Kidney (tissue), 13 donors: ENCODE measurements at regions not wholly inside any gene's neighbourhood (a gene's known extent, or its start where the extent isn't known, plus 50 kb on each side); places are given as distances from the start of the nearest gene placed in this dataset.

ENCODE experiments used
- DNase-seq, 5 donors: peaks; one replicate each; pipeline ENCODE4 v3.0.0-alpha.2; 2013 to 2020
- FAIRE-seq: peaks from 2 replicates; lab custom pipeline; 2012; peaks lifted over from hg19 to GRCh38; lab: Jason Lieb, UNC
- H3K27ac ChIP-seq, 2 donors: one replicate each; pipeline ENCODE4 v1.7.0; 2013; ENCODE audit warnings: low read depth in 2 of 2, low read length in 2 of 2, inconsistent platforms in 1 of 2
- H3K27me3 ChIP-seq: one replicate; pipeline ENCODE4 v1.7.1; 2013; ENCODE audit warnings: low read length, inconsistent platforms; ENCODE audit not compliant: control insufficient read depth, insufficient read depth
- H3K36me3 ChIP-seq, 3 donors: one replicate each; pipeline versions ENCODE4 v1.7.0 to v1.7.1; 2013; ENCODE audit warnings: low read length in 3 of 3, control low read depth in 1 of 3, inconsistent platforms in 1 of 3; ENCODE audit not compliant: insufficient read depth in 3 of 3, control insufficient read depth in 2 of 3
- H3K4me1 ChIP-seq, 3 donors: one replicate each; pipeline versions ENCODE4 v1.7.0 to v1.7.1; 2013; ENCODE audit warnings: low read length in 3 of 3, inconsistent platforms in 1 of 3, low read depth in 1 of 3; ENCODE audit not compliant: control insufficient read depth in 2 of 3, insufficient read depth in 2 of 3
- H3K4me3 ChIP-seq, 3 donors: one replicate each; pipeline versions ENCODE4 v1.7.0 to v1.8.1; 2013; ENCODE audit warnings: low read length in 3 of 3, control low read depth in 1 of 3, inconsistent platforms in 1 of 3
- H3K9ac ChIP-seq, 3 donors: one replicate each; pipeline versions ENCODE4 v1.7.0 to v1.7.1; 2013; ENCODE audit warnings: low read length in 3 of 3, control low read depth in 1 of 3, inconsistent platforms in 1 of 3
- H3K9me3 ChIP-seq, 3 donors: one replicate each; pipeline versions ENCODE4 v1.7.0 to v1.7.1; 2013; ENCODE audit warnings: low read length in 3 of 3, control low read depth in 1 of 3, inconsistent platforms in 1 of 3; ENCODE audit not compliant: control insufficient read depth in 2 of 3, insufficient read depth in 1 of 3
- intact Hi-C: fragments of 100-400 bp; cut with DNase I; formaldehyde crosslinking; loops from one replicate; pipeline ENCODE4 v1.11.1; 2022
- TF ChIP-seq, protein P1 (sequence below): IDR thresholded peaks from 3 replicates; pipeline ENCODE4 v1.5.1; 2012; ENCODE audit warnings: mild to moderate bottlenecking, moderate library complexity, borderline replicate concordance; ENCODE audit not compliant: insufficient read depth; ENCODE audit errors: extremely low read depth
- donor health status: control.
- donor health status: control.
- donor health status: control.
- donor health status: control.
- donor health status: control.
- donor health status: DM: yes; HTN: yes; CAD: no.
- donor health status: Normal renal cell carcinoma (clear cell type).

DNA sequence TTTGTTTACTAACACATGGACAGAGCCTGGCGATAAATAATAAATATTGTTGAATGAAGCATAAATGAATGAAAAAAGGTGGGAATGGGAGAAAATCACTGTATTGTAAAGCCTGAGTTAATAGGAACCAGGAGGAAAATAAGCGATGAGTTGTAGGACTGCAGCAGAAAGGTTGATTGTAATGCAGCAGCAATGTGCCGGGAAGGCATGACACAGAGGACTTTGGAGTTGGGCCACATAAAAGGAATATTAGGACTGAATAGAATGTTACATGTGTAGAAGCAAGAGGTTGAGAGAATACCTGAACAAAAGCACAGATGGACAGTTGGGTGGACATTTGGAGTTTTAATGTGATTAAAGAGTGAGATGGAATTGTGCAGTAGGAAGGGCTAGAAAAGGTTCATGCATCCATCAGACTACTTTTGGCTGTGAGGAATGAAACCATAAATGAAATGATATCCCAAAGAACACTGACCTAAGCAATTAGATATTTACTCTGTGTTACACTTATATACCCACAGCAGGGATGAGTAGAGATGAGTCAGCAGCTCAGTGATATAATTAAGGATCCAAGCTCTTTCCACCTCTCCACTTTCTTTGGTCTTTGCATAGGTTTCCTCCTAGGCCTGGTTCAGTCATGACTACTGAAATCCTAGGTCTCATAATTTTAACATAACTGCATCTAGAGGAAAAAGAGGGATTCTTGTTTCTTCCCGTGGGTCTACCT, 55.4 kb downstream of the CCER1 start:
- no peak for FAIRE-seq
- DNase-seq, result no peak
- H3K27ac ChIP-seq, result no peak overlapping the region

DNA sequence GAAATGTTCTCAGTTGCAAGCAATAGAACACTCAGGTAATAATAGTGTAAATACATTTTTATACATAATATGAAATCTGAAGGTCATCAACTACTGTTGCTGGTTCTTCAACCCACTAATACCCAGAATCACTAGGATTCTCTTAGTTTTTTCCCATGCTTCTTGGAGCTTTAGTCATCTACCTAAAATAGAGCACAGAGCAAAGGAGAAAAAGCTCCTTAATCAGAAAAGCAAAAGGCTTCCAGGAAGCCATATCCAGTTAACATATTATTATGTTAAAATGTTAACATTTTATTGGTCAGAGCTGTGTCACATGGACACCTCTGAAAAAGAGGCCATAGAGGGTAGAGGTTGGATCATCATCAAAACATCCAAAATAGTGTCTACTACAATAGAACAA, 57.0 kb downstream of the CCER1 start:
- no peak for DNase-seq
- Histone ChIP-seq H3K27ac (no peak overlapping the region), H3K9me3 (no peaks in the 10 kb centered on the region), H3K27me3 (no peaks in the 10 kb centered on the region), H3K4me3 (no peak overlapping the region), H3K9ac (no peak overlapping the region), H3K4me1 (no peaks in the 10 kb centered on the region), H3K36me3 (no peaks in the 10 kb centered on the region)
- TF ChIP-seq, protein P1, sequence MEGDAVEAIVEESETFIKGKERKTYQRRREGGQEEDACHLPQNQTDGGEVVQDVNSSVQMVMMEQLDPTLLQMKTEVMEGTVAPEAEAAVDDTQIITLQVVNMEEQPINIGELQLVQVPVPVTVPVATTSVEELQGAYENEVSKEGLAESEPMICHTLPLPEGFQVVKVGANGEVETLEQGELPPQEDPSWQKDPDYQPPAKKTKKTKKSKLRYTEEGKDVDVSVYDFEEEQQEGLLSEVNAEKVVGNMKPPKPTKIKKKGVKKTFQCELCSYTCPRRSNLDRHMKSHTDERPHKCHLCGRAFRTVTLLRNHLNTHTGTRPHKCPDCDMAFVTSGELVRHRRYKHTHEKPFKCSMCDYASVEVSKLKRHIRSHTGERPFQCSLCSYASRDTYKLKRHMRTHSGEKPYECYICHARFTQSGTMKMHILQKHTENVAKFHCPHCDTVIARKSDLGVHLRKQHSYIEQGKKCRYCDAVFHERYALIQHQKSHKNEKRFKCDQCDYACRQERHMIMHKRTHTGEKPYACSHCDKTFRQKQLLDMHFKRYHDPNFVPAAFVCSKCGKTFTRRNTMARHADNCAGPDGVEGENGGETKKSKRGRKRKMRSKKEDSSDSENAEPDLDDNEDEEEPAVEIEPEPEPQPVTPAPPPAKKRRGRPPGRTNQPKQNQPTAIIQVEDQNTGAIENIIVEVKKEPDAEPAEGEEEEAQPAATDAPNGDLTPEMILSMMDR, result no peak
- FAIRE-seq, result no peak
- intact Hi-C loops, result no loop called here

More for the DNA sequence above, 55.4 kb downstream of the CCER1 start:
- Histone ChIP-seq H3K4me3 (no peak overlapping the region), H3K9ac (no peak overlapping the region), H3K9me3 (no peaks in the 10 kb centered on the region), H3K36me3 (no peaks in the 10 kb centered on the region), H3K27me3 (no peaks in the 10 kb centered on the region), H3K4me1 (no peaks in the 10 kb centered on the region)
- intact Hi-C loops, result no loop called here
- TF ChIP-seq, protein P1, result no peak

DNA sequence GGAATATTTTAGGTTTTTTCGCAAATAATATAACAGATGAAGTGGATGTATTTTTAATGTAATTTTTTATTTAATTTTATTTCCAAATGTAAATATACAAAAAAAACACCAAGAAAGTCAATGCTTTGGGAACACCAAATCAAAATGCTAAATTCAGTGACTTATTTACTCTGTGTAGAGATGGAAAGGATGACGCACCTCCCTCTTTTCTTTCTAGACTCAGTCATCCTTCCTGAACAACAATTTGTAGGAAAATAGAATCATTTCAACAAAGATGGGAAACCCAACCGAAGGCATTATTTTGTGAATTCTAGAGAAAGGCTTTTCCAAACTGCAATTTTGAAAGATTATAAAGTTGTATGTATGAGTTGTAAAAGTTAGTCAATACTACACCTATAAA, 57.7 kb downstream of the CCER1 start:
- H3K27ac ChIP-seq, result no peak overlapping the region
- H3K27me3 ChIP-seq, result no peaks in the 10 kb centered on the region
- no peak for FAIRE-seq
- intact Hi-C loops, result no loop called here
- no peaks in the 10 kb centered on the region for H3K9me3 ChIP-seq
- no peak for DNase-seq
- no peaks in the 10 kb centered on the region for H3K36me3 ChIP-seq
- no peak overlapping the region for H3K9ac ChIP-seq
- TF ChIP-seq, protein P1, result no peak
- no peaks in the 10 kb centered on the region for H3K4me1 ChIP-seq
- no peak overlapping the region for H3K4me3 ChIP-seq
